Mammary epithelial cell (primary cell): ENCODE measurements at regions not wholly inside any gene's neighbourhood (a gene's known extent, or its start where the extent isn't known, plus 50 kb on each side); places are given as distances from the start of the nearest gene placed in this dataset.

Experiments
- CTCF ChIP-seq, 2 donors: IDR thresholded peaks in 1 of 2; conservative IDR thresholded peaks in 1 of 2; 2 replicates each; pipeline ENCODE4 v1.5.1; 2011 to 2012; ENCODE audit warnings: inconsistent platforms in 2 of 2, low read length in 2 of 2, mild to moderate bottlenecking in 2 of 2, control low read depth in 1 of 2, low read depth in 1 of 2; ENCODE audit not compliant: insufficient read depth in 1 of 2; ENCODE audit errors: extremely low read depth in 1 of 2
- EZH2 ChIP-seq: IDR thresholded peaks from 2 replicates; pipeline ENCODE4 v1.6.1; 2012; ENCODE audit warnings: low read length, inconsistent platforms, borderline replicate concordance

GRCh38 chr9:12464910-12465512, 228.2 kb upstream of the TYRP1 start:
- peak; percentile 58 to 66 for TF ChIP-seq CTCF (conservative IDR thresholded peaks at IDR 0.05 in 1 of 2, IDR thresholded peaks at IDR 0.05 in 1 of 2; ENCODE audit: extremely low read depth in 1 of 2, insufficient read depth in 1 of 2, low read depth in 1 of 2, low read length in 2 of 2)
- TF ChIP-seq EZH2 = no peak
